ENCODE measurements at regions not wholly inside any gene's neighbourhood (a gene's known extent, or its start where the extent isn't known, plus 50 kb on each side); places are given as distances from the start of the nearest gene placed in this dataset.
"Not testable (repeated sequence)": the region's sequence is repeated elsewhere in the genome, so short reads cannot be mapped to it uniquely, and the experiment has no call there.

DNA sequence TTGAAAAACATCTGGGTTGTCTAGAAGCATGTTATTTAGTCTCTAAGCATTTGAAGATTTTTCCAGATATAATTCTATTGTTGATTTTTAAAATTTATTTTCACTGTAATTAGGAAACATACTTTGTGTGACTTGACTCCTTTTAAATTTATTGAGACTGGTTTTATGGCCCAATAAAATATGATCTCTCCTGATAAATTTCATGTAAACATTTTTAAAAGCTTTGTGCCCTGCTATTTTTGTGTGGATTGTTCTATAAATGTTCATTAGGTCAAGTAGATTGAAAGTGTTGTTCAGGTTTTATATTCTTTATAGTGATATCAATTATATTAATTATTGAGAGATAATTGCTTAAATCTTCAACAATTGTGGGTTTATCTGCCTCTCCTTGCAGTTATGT is 105.4 kb downstream of the RFX6 start:
- in situ Hi-C loops (cut with MboI; ENCODE audit: low sequenced_read_pairs): no loop called here
- Histone ChIP-seq H3K9me3 (no peaks in the 10 kb centered on the region), H3K4me1 (peaks cover 3% of the 10 kb centered on the region; the same call in 1 of the 2 replicates), H3K36me3 (replicated peaks) (no peaks in the 10 kb centered on the region), H3K27me3 (ENCODE audit: low read depth) (peaks cover 3% of the 10 kb centered on the region; the same call in 1 of the 2 replicates), H3K4me3 (no peak overlapping the region)
- DNase-seq (ENCODE audit: low spot score in 2 of 2): no peak

DNA sequence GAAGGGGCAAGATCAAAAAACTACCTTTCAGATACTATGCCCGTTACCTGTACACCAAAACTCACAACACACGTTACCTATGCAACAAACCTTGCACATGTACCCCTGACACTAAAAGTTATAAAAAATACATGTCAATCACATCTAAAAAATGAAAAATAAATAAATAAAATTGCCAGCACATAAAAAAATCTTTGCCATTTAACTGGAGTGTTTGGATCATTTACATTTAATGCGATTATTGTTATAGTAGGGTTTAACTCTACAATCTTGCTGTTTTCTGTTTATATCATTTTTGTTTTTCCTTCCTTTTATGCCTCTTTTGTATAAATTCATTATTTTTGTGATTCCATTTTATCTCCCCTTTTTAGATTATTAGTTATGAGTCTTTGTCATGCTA is 106.3 kb downstream of the RFX6 start:
- DNase-seq (ENCODE audit: low spot score in 2 of 2): no peak
- Histone ChIP-seq H3K4me1 (peaks cover 3% of the 10 kb centered on the region; the same call in 1 of the 2 replicates), H3K4me3 (no peak overlapping the region), H3K9me3 (no peaks in the 10 kb centered on the region), H3K27me3 (ENCODE audit: low read depth) (peaks cover 3% of the 10 kb centered on the region; the same call in 1 of the 2 replicates), H3K36me3 (replicated peaks) (no peaks in the 10 kb centered on the region)
- in situ Hi-C loops (cut with MboI; ENCODE audit: low sequenced_read_pairs): no loop called here

DNA sequence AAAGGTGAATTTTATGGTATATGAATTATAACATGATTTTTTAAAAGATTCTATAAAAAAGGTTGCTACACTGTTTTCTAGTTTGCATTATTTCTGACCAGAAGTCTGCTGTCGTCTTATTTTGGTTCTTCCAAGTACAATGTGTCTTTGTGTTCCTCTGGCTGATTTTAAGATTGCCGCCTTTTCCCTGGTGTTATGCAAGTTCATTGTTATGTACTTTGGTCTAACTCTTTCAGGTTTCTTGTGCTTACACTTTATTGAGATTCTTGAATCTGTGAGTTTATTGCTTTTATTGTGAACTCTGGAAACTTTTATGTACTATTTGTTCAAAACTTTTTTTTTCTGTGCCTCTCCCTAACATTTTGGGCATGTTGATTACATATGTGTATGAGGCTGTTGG is 109.8 kb downstream of the RFX6 start:
- in situ Hi-C loops (cut with MboI; ENCODE audit: low sequenced_read_pairs): no loop called here
- peaks cover 3% of the 10 kb centered on the region; the same call in 1 of the 2 replicates for H3K27me3 ChIP-seq (ENCODE audit: low read depth)
- DNase-seq (ENCODE audit: low spot score in 2 of 2): peak in 1 of 2 experiments; percentile 52
- H3K4me3 ChIP-seq: no peak overlapping the region
- no peaks in the 10 kb centered on the region for H3K9me3 ChIP-seq
- H3K36me3 ChIP-seq (replicated peaks): no peaks in the 10 kb centered on the region
- H3K4me1 ChIP-seq: peaks cover 3% of the 10 kb centered on the region; the same call in 1 of the 2 replicates

DNA sequence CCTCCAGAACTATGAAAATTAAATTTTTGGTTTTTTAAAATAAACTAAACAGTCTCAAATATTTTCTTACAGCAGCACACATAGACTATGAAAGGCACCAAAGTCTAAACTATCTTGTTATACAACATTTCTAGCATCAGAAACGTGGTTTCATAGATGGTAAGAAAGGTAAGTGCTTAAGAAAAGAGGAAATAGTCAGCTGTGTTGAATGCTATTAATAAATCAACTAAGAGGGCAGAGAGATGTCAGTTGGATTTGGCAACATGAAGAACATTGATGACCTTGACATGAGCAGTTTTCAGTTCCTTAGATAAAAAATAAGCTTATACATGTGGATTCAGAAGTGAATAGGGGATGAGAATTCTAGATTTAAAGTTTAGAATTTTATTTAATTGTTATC is 113.6 kb downstream of the RFX6 start:
- Histone ChIP-seq H3K9me3 (no peaks in the 10 kb centered on the region), H3K4me3 (no peak overlapping the region), H3K27me3 (ENCODE audit: low read depth) (peaks cover 3% of the 10 kb centered on the region; the same call in 1 of the 2 replicates), H3K4me1 (peaks cover 3% of the 10 kb centered on the region; the same call in 1 of the 2 replicates), H3K36me3 (replicated peaks) (no peaks in the 10 kb centered on the region)
- in situ Hi-C loops (cut with MboI; ENCODE audit: low sequenced_read_pairs): no loop called here
- DNase-seq (ENCODE audit: low spot score in 2 of 2): no peak

DNA sequence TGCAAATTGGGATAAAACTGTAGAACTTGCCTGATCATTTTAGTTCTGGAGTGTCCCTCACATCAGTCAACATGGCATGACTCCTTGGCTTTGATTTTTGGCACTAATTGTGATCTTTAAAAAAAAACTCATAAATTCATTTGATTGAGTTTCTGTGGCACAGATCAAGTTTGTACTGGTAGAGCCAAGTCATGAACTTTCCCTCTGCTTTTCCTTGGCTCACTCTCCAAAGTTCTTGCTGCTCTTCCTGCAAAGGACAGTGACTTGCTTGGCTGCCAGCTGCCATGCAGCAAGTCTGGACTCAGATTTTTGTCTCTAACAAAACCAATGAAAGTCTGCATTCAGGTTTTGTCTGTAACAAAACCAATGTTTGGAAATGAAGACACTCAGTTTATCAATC is 115.5 kb downstream of the RFX6 start:
- no peak overlapping the region for H3K4me3 ChIP-seq
- no peak for DNase-seq (ENCODE audit: low spot score in 2 of 2)
- no peaks in the 10 kb centered on the region for H3K36me3 ChIP-seq (replicated peaks)
- no peaks in the 10 kb centered on the region for H3K27me3 ChIP-seq (ENCODE audit: low read depth)
- in situ Hi-C loops (cut with MboI; ENCODE audit: low sequenced_read_pairs): no loop called here
- H3K9me3 ChIP-seq: no peaks in the 10 kb centered on the region
- H3K4me1 ChIP-seq: no peaks in the 10 kb centered on the region

DNA sequence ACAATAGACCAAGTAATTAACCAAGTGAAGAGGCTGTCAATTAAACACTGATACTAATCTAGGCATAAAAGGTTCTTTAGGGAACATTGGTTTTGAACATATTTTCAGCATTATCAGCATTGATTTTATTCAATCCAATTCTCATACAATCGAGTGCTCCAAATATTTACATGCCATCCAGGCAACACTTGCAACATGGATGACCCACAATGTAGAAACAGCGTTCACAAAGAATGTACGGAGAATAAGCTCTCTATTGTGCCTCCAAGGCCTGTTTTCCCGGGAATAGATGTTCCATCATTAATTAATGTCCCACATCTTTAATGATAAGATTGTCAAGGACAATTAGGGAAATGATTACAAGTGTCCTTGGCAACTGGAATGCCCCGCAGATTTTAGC is 117.4 kb downstream of the RFX6 start:
- no peaks in the 10 kb centered on the region for H3K27me3 ChIP-seq (ENCODE audit: low read depth)
- in situ Hi-C loops (cut with MboI; ENCODE audit: low sequenced_read_pairs): no loop called here
- DNase-seq (ENCODE audit: low spot score in 2 of 2): peak in 1 of 2 experiments; percentile 34
- H3K36me3 ChIP-seq (replicated peaks): no peaks in the 10 kb centered on the region
- H3K9me3 ChIP-seq: no peaks in the 10 kb centered on the region
- no peaks in the 10 kb centered on the region for H3K4me1 ChIP-seq
- no peak overlapping the region for H3K4me3 ChIP-seq

DNA sequence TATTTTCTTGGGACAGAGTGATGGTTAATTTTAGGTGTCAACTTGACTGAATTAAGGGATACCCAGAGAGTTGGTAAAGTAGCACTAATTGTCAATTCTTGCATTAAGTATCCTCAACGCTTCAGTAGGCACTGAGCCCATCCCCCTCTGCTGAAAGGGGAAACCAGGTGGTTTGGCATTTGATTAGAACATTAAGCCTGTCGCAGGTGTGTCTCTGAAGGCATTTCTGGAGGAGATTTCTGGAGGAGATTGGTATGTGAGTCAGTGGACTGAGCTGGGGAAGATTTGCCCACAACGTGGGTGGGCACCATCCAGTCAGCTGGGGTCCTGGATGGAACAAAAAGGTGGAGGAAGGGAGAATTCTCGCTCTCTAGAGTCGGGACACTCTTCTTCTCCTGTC is 119.8 kb downstream of the RFX6 start:
- no peak for DNase-seq (ENCODE audit: low spot score in 2 of 2)
- H3K27me3 ChIP-seq (ENCODE audit: low read depth): no peaks in the 10 kb centered on the region
- no peaks in the 10 kb centered on the region for H3K4me1 ChIP-seq
- H3K9me3 ChIP-seq: no peaks in the 10 kb centered on the region
- H3K4me3 ChIP-seq: no peak overlapping the region
- no peaks in the 10 kb centered on the region for H3K36me3 ChIP-seq (replicated peaks)
- in situ Hi-C loops (cut with MboI; ENCODE audit: low sequenced_read_pairs): no loop called here

DNA sequence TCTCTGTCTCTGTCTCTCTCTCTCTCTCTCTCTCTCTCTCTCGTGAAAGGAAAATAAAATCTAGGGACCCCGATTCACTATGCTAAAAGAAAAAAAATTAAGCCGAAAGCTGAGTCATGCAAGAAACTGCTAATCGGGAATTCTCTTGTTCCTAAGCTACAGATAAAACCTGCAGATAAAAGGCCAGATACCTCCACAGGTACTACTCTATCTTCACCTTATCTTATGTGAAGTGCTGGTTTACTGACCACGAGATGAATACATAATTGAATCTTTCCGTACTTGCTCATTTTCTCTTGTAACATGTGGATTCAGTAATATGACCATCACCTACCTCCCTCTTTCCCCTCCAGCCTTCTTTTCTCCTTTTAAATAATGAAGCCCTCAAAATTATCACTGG is 120.5 kb downstream of the RFX6 start:
- Histone ChIP-seq H3K27me3 (ENCODE audit: low read depth) (no peaks in the 10 kb centered on the region), H3K9me3 (no peaks in the 10 kb centered on the region), H3K36me3 (replicated peaks) (no peaks in the 10 kb centered on the region), H3K4me3 (no peak overlapping the region), H3K4me1 (no peaks in the 10 kb centered on the region)
- in situ Hi-C loops (cut with MboI; ENCODE audit: low sequenced_read_pairs): no loop called here
- DNase-seq (ENCODE audit: low spot score in 2 of 2): no peak

DNA sequence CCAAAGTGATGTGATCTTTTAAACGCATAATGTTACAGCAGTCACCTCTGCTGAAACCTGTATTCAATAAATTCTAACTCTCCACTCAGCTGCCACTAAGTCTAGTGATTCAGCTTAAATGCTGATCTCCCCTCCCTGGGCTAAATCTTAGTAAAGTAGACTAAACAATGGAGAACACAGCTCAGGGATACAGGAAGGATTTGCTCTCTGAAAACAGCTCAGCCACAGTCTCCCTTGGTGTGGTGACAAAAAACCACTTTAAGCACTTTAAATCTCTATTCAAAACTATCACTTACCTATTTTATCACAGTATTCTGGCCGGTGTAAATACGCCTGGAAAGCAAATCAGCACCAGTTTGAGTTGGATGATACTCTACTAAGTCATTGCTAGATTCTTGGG is 130.6 kb downstream of the RFX6 start:
- in situ Hi-C loops (cut with MboI; ENCODE audit: low sequenced_read_pairs): no loop called here
- no peaks in the 10 kb centered on the region; the same call in 1 of the 2 replicates for H3K27me3 ChIP-seq (ENCODE audit: low read depth)
- H3K4me3 ChIP-seq: no peak overlapping the region
- no peaks in the 10 kb centered on the region for H3K9me3 ChIP-seq
- peaks cover 2% of the 10 kb centered on the region; the same call in 1 of the 2 replicates for H3K4me1 ChIP-seq
- H3K36me3 ChIP-seq (replicated peaks): no peaks in the 10 kb centered on the region
- no peak for DNase-seq (ENCODE audit: low spot score in 2 of 2)

DNA sequence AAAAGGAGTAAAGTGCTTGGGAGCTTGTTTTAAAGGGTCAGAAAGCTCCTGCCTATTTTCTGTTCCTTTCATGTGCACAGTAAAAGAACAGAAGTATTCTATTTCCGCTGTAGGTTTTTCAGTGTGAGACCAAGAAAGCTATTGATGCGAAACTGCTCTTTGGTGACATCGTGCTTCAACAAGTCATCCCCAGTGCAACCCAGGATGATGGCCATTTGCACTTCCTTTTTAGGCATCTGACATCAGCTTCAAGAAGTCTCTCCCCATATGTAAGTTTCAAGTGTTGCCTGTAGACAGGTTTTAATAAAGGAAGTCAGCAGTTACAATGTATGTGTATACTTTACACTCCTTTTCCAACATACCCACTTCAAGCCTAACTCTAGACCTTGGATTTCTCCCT is 131.6 kb downstream of the RFX6 start:
- no peak overlapping the region for H3K4me3 ChIP-seq
- no peaks in the 10 kb centered on the region; the same call in 1 of the 2 replicates for H3K27me3 ChIP-seq (ENCODE audit: low read depth)
- peaks cover 2% of the 10 kb centered on the region; the same call in 1 of the 2 replicates for H3K4me1 ChIP-seq
- in situ Hi-C loops (cut with MboI; ENCODE audit: low sequenced_read_pairs): no loop called here
- H3K36me3 ChIP-seq (replicated peaks): no peaks in the 10 kb centered on the region
- DNase-seq (ENCODE audit: low spot score in 2 of 2): no peak
- H3K9me3 ChIP-seq: no peaks in the 10 kb centered on the region

DNA sequence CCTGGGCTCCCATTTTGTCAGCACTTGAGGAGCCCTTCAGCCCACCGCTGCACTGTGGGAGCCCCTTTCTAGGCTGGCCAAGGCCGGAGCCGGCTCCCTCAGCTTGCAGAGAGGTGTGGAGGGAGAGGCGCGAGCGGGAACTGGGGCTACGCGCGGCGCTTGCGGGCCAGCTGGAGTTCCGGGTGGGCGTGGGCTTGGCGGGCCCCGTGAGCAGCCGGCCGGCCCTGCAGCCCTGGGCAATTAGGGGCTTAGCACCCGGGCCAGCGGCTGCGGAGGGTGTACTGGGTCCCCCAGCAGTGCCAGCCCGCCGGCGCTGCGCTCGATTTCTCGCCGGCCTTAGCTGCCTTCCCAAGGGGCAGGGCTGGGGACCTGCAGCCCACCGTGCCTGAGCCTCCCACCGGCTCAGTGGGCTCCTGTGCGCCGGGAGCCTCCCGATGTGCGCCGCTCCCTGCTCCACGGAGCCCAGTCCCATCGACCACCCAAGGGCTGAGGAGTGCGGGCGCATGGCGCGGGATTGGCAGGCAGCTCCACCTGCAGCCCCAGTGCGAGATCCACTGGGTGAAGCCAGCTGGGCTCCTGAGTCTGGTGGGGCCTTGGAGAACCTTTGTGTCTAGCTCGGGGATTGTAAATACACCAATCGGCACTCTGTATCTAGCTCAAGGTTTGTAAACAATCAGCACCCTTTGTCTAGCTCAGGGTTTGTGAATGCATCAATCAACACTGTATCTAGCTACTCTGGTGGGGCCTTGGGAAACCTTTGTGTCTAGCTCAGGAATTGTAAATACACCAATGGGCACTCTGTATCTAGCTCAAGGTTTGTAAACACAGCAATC is 137.8 kb downstream of the RFX6 start:
- H3K4me3 ChIP-seq; DNase-seq (ENCODE audit: low spot score in 2 of 2); in situ Hi-C loops (cut with MboI; ENCODE audit: low sequenced_read_pairs); H3K4me1 ChIP-seq; H3K27me3 ChIP-seq (ENCODE audit: low read depth); H3K36me3 ChIP-seq (replicated peaks); H3K9me3 ChIP-seq: not testable (repeated sequence)

DNA sequence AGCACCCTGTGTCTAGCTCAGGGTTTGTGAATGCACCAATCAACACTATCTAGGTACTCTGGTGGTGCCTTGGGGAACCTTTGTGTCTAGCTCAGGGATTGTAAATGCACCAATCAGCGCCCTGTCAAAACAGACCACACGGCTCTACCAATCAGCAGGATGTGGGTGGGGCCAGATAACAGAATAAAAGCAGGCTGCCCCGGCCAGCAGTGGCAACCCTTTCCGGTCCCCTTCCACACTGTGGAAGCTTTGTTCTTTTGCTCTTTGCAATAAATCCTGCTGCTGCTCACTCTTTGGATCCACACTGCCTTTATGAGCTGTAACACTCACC is 138.4 kb downstream of the RFX6 start:
- H3K36me3 ChIP-seq (replicated peaks); in situ Hi-C loops (cut with MboI; ENCODE audit: low sequenced_read_pairs); H3K4me1 ChIP-seq; H3K27me3 ChIP-seq (ENCODE audit: low read depth); H3K9me3 ChIP-seq; H3K4me3 ChIP-seq; DNase-seq (ENCODE audit: low spot score in 2 of 2): not testable (repeated sequence)

DNA sequence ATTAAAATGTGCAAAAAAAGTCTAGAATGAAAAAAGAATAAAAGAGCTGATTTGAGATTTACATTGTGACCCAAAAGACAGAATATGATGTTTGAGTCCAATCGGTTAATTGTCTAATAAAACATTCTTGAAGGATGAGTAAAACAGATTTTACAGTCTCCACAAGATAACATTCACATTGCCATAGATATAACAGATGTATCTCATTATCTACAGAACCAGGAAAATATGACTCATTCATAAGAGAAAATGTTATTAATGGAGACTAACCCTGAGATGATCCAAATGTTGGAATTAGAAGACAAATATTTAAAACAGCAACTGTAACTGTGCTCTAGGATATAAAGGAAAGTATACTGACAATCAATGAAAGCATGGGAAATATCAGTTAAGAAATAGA is 141.7 kb downstream of the RFX6 start:
- Histone ChIP-seq H3K4me3 (no peak overlapping the region), H3K9me3 (no peaks in the 10 kb centered on the region), H3K36me3 (replicated peaks) (no peaks in the 10 kb centered on the region), H3K4me1 (no peaks in the 10 kb centered on the region), H3K27me3 (ENCODE audit: low read depth) (peaks cover 2% of the 10 kb centered on the region; the same call in 1 of the 2 replicates)
- in situ Hi-C loops (cut with MboI; ENCODE audit: low sequenced_read_pairs): no loop called here
- no peak for DNase-seq (ENCODE audit: low spot score in 2 of 2)

DNA sequence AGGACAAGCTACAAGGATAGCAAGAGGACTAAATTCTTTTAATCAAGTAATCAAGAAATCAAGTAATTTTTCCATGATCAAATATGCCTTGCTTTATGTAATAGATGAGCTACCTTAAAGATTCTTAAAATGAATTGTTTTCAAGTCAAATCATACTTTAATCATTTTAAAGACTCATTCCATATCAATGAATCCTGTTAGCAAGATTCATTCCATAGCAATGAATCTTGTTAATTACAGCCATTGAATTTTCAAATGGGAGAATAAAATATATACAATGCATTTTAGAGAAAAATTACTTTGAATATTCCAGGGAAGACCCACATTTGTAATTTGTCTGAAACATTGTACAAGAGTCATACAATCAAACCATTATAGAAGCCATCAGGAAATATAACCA is 145.7 kb downstream of the RFX6 start:
- H3K4me1 ChIP-seq: no peaks in the 10 kb centered on the region
- in situ Hi-C loops (cut with MboI; ENCODE audit: low sequenced_read_pairs): no loop called here
- H3K9me3 ChIP-seq: no peaks in the 10 kb centered on the region
- H3K4me3 ChIP-seq: no peak overlapping the region
- H3K36me3 ChIP-seq (replicated peaks): no peaks in the 10 kb centered on the region
- peaks cover 8% of the 10 kb centered on the region; the same call in 1 of the 2 replicates for H3K27me3 ChIP-seq (ENCODE audit: low read depth)
- DNase-seq (ENCODE audit: low spot score in 2 of 2): no peak

Data from HAP-1 (cell line).